Type B pancreatic cell (in vitro differentiated cells): ENCODE measurements at regions not wholly inside any gene's neighbourhood (a gene's known extent, or its start where the extent isn't known, plus 50 kb on each side); places are given as distances from the start of the nearest gene placed in this dataset.

Source experiments
- DNase-seq: peaks from one replicate; pipeline ENCODE4 v3.0.0; 2021; ENCODE audit warnings: mixed read lengths; ENCODE audit not compliant: unreplicated experiment; ENCODE audit errors: extremely low spot score
- H3K27ac Mint-ChIP-seq: 2 replicates; pipeline ENCODE4 v1.8.0; 2021; ENCODE audit warnings: mild to moderate bottlenecking, mixed read lengths
- H3K27me3 Mint-ChIP-seq: 2 replicates; pipeline ENCODE4 v1.8.0; 2021; ENCODE audit warnings: mixed read lengths
- H3K36me3 Mint-ChIP-seq: 2 replicates; pipeline ENCODE4 v1.8.0; 2021; ENCODE audit warnings: mixed read lengths
- H3K4me1 Mint-ChIP-seq: one replicate; pipeline ENCODE4 v1.8.0; 2021; ENCODE audit warnings: mixed read lengths; ENCODE audit not compliant: unreplicated experiment
- H3K4me3 Mint-ChIP-seq: 2 replicates; pipeline ENCODE4 v1.8.0; 2021; ENCODE audit warnings: mild to moderate bottlenecking, mixed read lengths
- H3K9me3 Mint-ChIP-seq: 2 replicates; pipeline ENCODE4 v1.8.0; 2021; ENCODE audit warnings: mixed read lengths
- TF ChIP-seq, protein P1 (sequence below): fragments of 200-600 bp; sonication (generic); conservative IDR thresholded peaks from 2 replicates; pipeline ENCODE4 v1.5.0; 2021; ENCODE audit warnings: antibody characterized with exemption, mild to moderate bottlenecking

DNA sequence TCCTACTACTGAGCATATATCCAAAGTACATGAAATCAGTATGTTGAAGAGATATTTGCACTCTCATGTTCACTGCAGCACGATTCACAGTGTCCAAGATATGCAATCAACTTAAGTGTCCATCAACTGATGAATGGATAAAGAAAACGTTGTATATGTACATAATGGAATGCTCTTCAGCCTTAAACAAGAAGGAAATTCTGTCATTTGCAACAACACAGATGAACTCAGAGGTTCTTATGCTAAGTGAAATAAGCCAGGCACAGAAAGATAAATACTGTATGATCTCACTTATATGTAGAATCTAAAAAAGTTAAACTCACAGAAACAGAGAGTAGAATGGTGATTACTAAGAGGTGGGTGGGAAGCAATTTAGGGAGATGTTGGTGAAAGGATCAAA, 149.2 kb downstream of the EVA1A start:
- Mint-ChIP-seq H3K4me3 (no peak overlapping the region), H3K27me3 (no peaks in the 10 kb centered on the region), H3K4me1 (peaks cover 10% of the 10 kb centered on the region), H3K36me3 (peaks cover 7% of the 10 kb centered on the region), H3K9me3 (no peaks in the 10 kb centered on the region), H3K27ac (no peak overlapping the region)
- DNase-seq: no peak
- TF ChIP-seq, protein P1, sequence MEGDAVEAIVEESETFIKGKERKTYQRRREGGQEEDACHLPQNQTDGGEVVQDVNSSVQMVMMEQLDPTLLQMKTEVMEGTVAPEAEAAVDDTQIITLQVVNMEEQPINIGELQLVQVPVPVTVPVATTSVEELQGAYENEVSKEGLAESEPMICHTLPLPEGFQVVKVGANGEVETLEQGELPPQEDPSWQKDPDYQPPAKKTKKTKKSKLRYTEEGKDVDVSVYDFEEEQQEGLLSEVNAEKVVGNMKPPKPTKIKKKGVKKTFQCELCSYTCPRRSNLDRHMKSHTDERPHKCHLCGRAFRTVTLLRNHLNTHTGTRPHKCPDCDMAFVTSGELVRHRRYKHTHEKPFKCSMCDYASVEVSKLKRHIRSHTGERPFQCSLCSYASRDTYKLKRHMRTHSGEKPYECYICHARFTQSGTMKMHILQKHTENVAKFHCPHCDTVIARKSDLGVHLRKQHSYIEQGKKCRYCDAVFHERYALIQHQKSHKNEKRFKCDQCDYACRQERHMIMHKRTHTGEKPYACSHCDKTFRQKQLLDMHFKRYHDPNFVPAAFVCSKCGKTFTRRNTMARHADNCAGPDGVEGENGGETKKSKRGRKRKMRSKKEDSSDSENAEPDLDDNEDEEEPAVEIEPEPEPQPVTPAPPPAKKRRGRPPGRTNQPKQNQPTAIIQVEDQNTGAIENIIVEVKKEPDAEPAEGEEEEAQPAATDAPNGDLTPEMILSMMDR: no peak

GRCh38 chr2:75410702-75411101, 150.0 kb downstream of the EVA1A start:
- no peak for DNase-seq
- H3K27me3 Mint-ChIP-seq: no peaks in the 10 kb centered on the region
- no peaks in the 10 kb centered on the region for H3K9me3 Mint-ChIP-seq
- no peak overlapping the region for H3K4me3 Mint-ChIP-seq
- H3K27ac Mint-ChIP-seq: no peak overlapping the region
- H3K36me3 Mint-ChIP-seq: peaks cover 7% of the 10 kb centered on the region
- TF ChIP-seq, protein P1: no peak
- peaks cover 8% of the 10 kb centered on the region for H3K4me1 Mint-ChIP-seq

DNA sequence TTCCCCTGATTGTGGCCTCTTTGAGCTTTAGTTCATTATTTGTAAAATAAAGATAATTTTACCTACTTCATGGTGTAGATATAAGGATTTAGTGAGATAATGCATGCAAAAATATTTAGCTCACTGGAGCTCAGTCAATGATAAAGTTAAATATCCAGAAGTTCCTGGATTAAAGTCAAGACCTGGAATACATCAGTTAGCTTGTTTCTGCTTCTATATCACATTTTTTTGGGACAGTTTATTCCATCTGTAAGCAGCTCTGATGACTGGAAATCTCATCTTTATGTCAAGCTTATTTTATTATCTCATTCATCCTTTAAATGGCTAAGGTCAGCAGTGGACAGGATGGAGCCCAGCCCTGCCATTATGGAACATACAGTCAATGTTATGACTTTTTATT, 152.0 kb downstream of the EVA1A start:
- peaks cover 7% of the 10 kb centered on the region for H3K36me3 Mint-ChIP-seq
- H3K27me3 Mint-ChIP-seq: no peaks in the 10 kb centered on the region
- DNase-seq: no peak
- no peak overlapping the region for H3K27ac Mint-ChIP-seq
- TF ChIP-seq, protein P1: no peak
- H3K4me3 Mint-ChIP-seq: no peak overlapping the region
- no peaks in the 10 kb centered on the region for H3K9me3 Mint-ChIP-seq
- peaks cover 10% of the 10 kb centered on the region for H3K4me1 Mint-ChIP-seq

DNA sequence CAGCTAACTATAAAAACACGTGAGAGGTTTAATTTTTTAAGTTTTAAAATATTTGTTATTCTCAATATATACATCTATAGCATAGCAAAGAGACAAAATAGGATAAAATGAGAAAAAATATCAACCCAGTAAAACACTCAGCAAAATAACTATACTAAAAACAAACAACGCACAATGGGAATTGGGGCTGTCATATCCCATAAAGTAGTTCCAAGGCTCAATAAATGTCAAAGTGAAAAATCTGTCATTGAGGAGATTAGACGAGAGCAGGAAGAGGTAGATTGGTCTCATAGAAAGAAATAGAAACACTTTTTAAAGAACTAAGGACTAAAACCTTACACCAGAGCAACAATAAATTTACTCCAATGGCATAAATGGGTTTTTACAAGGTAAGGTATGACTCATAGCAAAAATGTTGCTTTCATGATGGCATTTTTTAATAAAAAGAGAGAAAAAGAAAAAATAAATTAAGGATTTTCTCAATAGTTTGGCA, 153.7 kb downstream of the EVA1A start:
- Mint-ChIP-seq H3K27me3 (no peaks in the 10 kb centered on the region), H3K27ac (no peak overlapping the region), H3K4me1 (peaks cover 10% of the 10 kb centered on the region), H3K9me3 (no peaks in the 10 kb centered on the region), H3K4me3 (no peak overlapping the region), H3K36me3 (peaks cover 7% of the 10 kb centered on the region)
- TF ChIP-seq, protein P1: no peak
- no peak for DNase-seq

DNA sequence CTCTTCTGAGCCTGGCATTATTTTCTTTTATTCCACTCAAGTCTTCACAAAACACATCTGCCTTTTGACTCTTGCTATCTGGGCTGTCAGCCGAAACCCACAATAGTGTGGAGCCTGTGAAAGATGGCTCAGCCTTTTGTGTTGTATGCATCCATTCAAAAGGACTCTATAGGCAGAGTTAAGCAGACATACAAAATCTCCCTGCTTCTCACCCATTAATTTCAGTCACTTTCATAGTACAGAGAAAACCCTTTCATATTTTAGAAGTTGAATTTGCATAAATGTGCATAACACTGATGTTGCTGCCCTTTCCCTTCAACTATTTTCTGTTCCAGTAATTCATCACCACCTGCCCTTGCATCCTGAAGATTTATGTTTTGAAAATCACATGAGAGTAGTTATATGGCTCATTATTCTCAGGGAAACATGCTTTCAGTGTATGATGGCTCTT, 154.6 kb downstream of the EVA1A start:
- Mint-ChIP-seq H3K4me3 (no peak overlapping the region), H3K27ac (no peak overlapping the region), H3K27me3 (no peaks in the 10 kb centered on the region), H3K36me3 (peaks cover 4% of the 10 kb centered on the region), H3K9me3 (no peaks in the 10 kb centered on the region), H3K4me1 (peaks cover 10% of the 10 kb centered on the region)
- TF ChIP-seq, protein P1: no peak
- DNase-seq: no peak

DNA sequence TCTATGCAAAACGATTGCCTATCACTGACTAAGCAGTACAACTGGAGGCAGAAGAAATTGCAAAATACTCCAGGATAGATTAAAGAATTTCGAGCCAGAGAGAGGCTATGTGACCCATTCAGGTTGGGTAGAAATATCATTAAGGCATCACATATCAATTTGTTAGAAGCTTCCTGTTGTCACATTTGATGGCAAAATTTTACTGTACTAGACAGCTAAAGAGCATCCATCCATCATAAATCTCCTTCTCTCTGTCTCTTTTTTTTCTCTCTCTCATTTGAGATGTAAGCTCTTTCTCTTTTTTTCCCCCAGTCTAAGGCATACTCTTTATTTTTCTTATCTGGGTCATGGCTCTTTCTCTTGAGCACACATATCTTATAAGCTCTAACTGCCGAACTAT, 155.7 kb downstream of the EVA1A start:
- H3K9me3 Mint-ChIP-seq: no peaks in the 10 kb centered on the region
- no peaks in the 10 kb centered on the region for H3K36me3 Mint-ChIP-seq
- no peak overlapping the region for H3K27ac Mint-ChIP-seq
- H3K4me1 Mint-ChIP-seq: peaks cover 10% of the 10 kb centered on the region
- no peak overlapping the region for H3K4me3 Mint-ChIP-seq
- no peak for DNase-seq
- TF ChIP-seq, protein P1: no peak
- H3K27me3 Mint-ChIP-seq: no peaks in the 10 kb centered on the region
